HPDE6-E6E7 (cell line): ENCODE measurements at regions not wholly inside any gene's neighbourhood (a gene's known extent, or its start where the extent isn't known, plus 50 kb on each side); places are given as distances from the start of the nearest gene placed in this dataset.
"Not testable (repeated sequence)": the region's sequence is repeated elsewhere in the genome, so short reads cannot be mapped to it uniquely, and the experiment has no call there.

Source experiments
- DNase-seq: peaks from one replicate; pipeline ENCODE4 v3.0.0; 2011; ENCODE audit warnings: missing footprints; ENCODE audit errors: extremely low spot score

GRCh38 chr14:21846227-21846885 is 172.7 kb upstream of the OR4E1 start:
- DNase-seq: no peak

- DNase-seq: no peak
Observed at GRCh38 chr14:21840765-21841164, 167.1 kb upstream of the OR4E1 start.

- no peak for DNase-seq
Observed at GRCh38 chr14:21833836-21834235, 160.2 kb upstream of the OR4E1 start.

- DNase-seq: no peak
Observed at GRCh38 chr14:21825845-21826244, 152.2 kb upstream of the OR4E1 start.

- DNase-seq: peak; percentile 19
Observed at GRCh38 chr14:21825149-21825743, 151.6 kb upstream of the OR4E1 start.

- no peak for DNase-seq
Observed at GRCh38 chr14:21822109-21822508, 148.5 kb upstream of the OR4E1 start.

GRCh38 chr14:21820631-21821030 is 147.0 kb upstream of the OR4E1 start:
- DNase-seq: no peak

GRCh38 chr14:21819891-21820290 is 146.3 kb upstream of the OR4E1 start:
- DNase-seq: not testable (repeated sequence)

- not testable (repeated sequence) for DNase-seq
Observed at GRCh38 chr14:21817010-21817409, 143.4 kb upstream of the OR4E1 start.

- DNase-seq: no peak
Observed at GRCh38 chr14:21807975-21808374, 134.4 kb upstream of the OR4E1 start.

- DNase-seq: no peak
Observed at GRCh38 chr14:21804981-21805380, 131.4 kb upstream of the OR4E1 start.

- DNase-seq: no peak
Observed at GRCh38 chr14:21802441-21802840, 128.8 kb upstream of the OR4E1 start.

- no peak for DNase-seq
Observed at GRCh38 chr14:21796916-21797315, 123.3 kb upstream of the OR4E1 start.

- no peak for DNase-seq
Observed at GRCh38 chr14:21795456-21795855, 121.8 kb upstream of the OR4E1 start.

GRCh38 chr14:21791749-21792148 is 118.1 kb upstream of the OR4E1 start:
- DNase-seq: no peak

GRCh38 chr14:21788687-21789086 is 115.1 kb upstream of the OR4E1 start:
- not testable (repeated sequence) for DNase-seq

- DNase-seq: not testable (repeated sequence)
Observed at GRCh38 chr14:21787242-21787641, 113.6 kb upstream of the OR4E1 start.

GRCh38 chr14:21781543-21781942 is 107.9 kb upstream of the OR4E1 start:
- DNase-seq: no peak

GRCh38 chr14:21780429-21781084 is 106.9 kb upstream of the OR4E1 start:
- no peak for DNase-seq

GRCh38 chr14:21771671-21772070 is 98.1 kb upstream of the OR4E1 start:
- peak; percentile 36 for DNase-seq

- DNase-seq: no peak
Observed at GRCh38 chr14:21768875-21769257, 95.2 kb upstream of the OR4E1 start.

- DNase-seq: peak; percentile 28
Observed at GRCh38 chr14:21768116-21768874, 94.7 kb upstream of the OR4E1 start.
